ENCODE measurements at regions not wholly inside any gene's neighbourhood (a gene's known extent, or its start where the extent isn't known, plus 50 kb on each side); places are given as distances from the start of the nearest gene placed in this dataset.

DNA sequence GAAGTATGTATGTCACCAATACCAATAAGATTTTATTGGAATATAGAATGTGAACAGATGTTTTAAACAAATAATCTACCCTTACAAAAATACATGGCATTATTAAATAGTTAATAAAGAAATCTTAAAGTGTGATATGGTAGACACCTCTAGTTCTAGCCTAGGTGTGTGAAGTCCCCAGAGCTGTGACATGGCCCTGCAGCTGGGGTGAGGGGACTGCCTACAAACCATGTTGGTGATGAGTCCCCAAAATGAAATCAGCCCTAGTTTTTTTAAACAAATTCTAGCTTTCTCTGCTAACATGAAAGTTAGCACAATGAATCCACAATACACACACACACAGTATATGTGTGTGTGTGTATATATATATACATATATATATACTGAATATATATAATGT lies 195.1 kb upstream of the RPS23 start:
- Histone ChIP-seq H2AFZ (ENCODE audit: low read depth, low read length, poor library complexity, severe bottlenecking) (no peak overlapping the region), H3K9me2 (ENCODE audit: insufficient read depth) (no peaks in the 10 kb centered on the region), H4K20me1 (ENCODE audit: insufficient read depth) (no peaks in the 10 kb centered on the region), H3K27me3 (ENCODE audit: insufficient read depth, low read length) (no peaks in the 10 kb centered on the region), H3K27ac (ENCODE audit: low read depth, low read length) (no peak overlapping the region), H3K9me3 (ENCODE audit: control insufficient read depth in 1 of 2, insufficient read depth in 1 of 2, low read depth in 1 of 2, low read length in 2 of 2) (no peaks in the 10 kb centered on the region), H3K79me2 (ENCODE audit: insufficient read depth, low read length) (no peaks in the 10 kb centered on the region), H3K4me3 (replicated peaks in 1 of 2; ENCODE audit: low read depth in 1 of 2, low read length in 2 of 2) (no peak overlapping the region), H3K4me2 (ENCODE audit: low read length) (no peak overlapping the region), H3K36me3 (ENCODE audit: control insufficient read depth in 1 of 2, insufficient read depth in 2 of 2, low read length in 2 of 2) (no peaks in the 10 kb centered on the region), H3K9ac (ENCODE audit: low read length) (no peak overlapping the region), H3K4me1 (ENCODE audit: control insufficient read depth in 1 of 2, insufficient read depth in 2 of 2, low read length in 2 of 2) (peaks cover 0 to 4% of the 10 kb centered on the region in 2 experiments; a peak in 1 of 4 replicates)
- CTCF ChIA-PET = no interaction called here
- TF ChIP-seq FOSL1 (IDR thresholded peaks at IDR 0.05; ENCODE audit: low read depth) = no peak
- TF ChIP-seq, protein P1, sequence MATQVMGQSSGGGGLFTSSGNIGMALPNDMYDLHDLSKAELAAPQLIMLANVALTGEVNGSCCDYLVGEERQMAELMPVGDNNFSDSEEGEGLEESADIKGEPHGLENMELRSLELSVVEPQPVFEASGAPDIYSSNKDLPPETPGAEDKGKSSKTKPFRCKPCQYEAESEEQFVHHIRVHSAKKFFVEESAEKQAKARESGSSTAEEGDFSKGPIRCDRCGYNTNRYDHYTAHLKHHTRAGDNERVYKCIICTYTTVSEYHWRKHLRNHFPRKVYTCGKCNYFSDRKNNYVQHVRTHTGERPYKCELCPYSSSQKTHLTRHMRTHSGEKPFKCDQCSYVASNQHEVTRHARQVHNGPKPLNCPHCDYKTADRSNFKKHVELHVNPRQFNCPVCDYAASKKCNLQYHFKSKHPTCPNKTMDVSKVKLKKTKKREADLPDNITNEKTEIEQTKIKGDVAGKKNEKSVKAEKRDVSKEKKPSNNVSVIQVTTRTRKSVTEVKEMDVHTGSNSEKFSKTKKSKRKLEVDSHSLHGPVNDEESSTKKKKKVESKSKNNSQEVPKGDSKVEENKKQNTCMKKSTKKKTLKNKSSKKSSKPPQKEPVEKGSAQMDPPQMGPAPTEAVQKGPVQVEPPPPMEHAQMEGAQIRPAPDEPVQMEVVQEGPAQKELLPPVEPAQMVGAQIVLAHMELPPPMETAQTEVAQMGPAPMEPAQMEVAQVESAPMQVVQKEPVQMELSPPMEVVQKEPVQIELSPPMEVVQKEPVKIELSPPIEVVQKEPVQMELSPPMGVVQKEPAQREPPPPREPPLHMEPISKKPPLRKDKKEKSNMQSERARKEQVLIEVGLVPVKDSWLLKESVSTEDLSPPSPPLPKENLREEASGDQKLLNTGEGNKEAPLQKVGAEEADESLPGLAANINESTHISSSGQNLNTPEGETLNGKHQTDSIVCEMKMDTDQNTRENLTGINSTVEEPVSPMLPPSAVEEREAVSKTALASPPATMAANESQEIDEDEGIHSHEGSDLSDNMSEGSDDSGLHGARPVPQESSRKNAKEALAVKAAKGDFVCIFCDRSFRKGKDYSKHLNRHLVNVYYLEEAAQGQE (IDR thresholded peaks at IDR 0.05; ENCODE audit: low read depth) = no peak
- TF ChIP-seq ELF1 (IDR thresholded peaks at IDR 0.05; ENCODE audit: borderline replicate concordance, low read depth) = no peak
- no peak for TF ChIP-seq TCF7L2 (IDR thresholded peaks at IDR 0.05; ENCODE audit: borderline replicate concordance, extremely low read depth, insufficient read depth, insufficient read length)
- no peak for TF ChIP-seq EZH2 (IDR thresholded peaks at IDR 0.05)
- TF ChIP-seq CTCF (IDR thresholded peaks at IDR 0.05 in 2 of 3, conservative IDR thresholded peaks at IDR 0.05 in 1 of 3; ENCODE audit: borderline replicate concordance in 1 of 3, insufficient read depth in 1 of 3, low read depth in 2 of 3, low read length in 2 of 3) = no peak
- TF ChIP-seq SP1 (IDR thresholded peaks at IDR 0.05; ENCODE audit: low read depth) = no peak
- no peak for TF ChIP-seq CEBPB (IDR thresholded peaks at IDR 0.05; ENCODE audit: low read depth)
- no peak for TF ChIP-seq JUND (IDR thresholded peaks at IDR 0.05)
- TF ChIP-seq SRF (IDR thresholded peaks at IDR 0.05; ENCODE audit: low read depth) = no peak
- no peak for TF ChIP-seq YY1 (IDR thresholded peaks at IDR 0.05; ENCODE audit: extremely low read depth, insufficient replicate concordance, low read depth, low read length)
- TF ChIP-seq ZFX (IDR thresholded peaks at IDR 0.05) = no peak
- TF ChIP-seq, protein P2, sequence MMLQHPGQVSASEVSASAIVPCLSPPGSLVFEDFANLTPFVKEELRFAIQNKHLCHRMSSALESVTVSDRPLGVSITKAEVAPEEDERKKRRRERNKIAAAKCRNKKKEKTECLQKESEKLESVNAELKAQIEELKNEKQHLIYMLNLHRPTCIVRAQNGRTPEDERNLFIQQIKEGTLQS (IDR thresholded peaks at IDR 0.05) = no peak
- no peak for TF ChIP-seq EZH2phosphoT487 (IDR thresholded peaks at IDR 0.05; ENCODE audit: borderline replicate concordance)
- TF ChIP-seq CBX3 (IDR thresholded peaks at IDR 0.05; ENCODE audit: low read depth) = no peak
- ATAC-seq = no peak
- POLR2A ChIA-PET = no interaction called here
- RAD21 ChIA-PET (ENCODE audit: low non-redundant PET in 1 of 2, low total read pairs in 2 of 2, uncharacterized antibody in 2 of 2, unreplicated experiment in 2 of 2) = no interaction called here
- BruUV-seq (replicated peaks) = no TSS peak
- intact Hi-C loops (cut with micrococcal nuclease) = no loop called here
- DNase-seq (ENCODE audit: low read depth, low spot score) = no peak
